ENCODE measurements at regions not wholly inside any gene's neighbourhood (a gene's known extent, or its start where the extent isn't known, plus 50 kb on each side); places are given as distances from the start of the nearest gene placed in this dataset.

DNA sequence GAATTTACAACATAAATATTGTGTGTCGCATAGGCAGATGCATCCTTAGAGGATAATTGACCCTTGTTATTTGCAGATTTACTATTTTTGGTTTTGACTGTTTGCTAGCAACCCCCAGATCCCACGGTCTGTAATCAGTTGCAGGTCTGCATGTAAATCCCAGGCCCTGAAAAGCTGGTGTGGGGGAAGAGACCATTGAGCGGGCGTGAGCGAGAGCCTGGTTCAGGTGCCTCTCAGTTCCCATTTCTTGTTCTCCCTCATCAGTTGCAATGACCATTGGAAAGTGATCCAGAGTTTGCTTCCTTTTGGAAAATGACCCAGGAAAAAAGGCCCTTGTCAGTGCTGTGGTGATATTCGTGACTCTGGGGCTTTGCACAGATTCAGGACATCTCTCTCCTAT is 238.9 kb downstream of the UACA start:
- Histone ChIP-seq H3F3A (ENCODE audit: control insufficient read depth, insufficient read depth) (no peaks in the 10 kb centered on the region), H3K4me1 (ENCODE audit: control insufficient read depth, low read length) (peaks cover 9% of the 10 kb centered on the region), H3K27me3 (ENCODE audit: control insufficient read depth, low read length) (peaks cover 36% of the 10 kb centered on the region), H3K9me2 (replicated peaks; ENCODE audit: control insufficient read depth, low read length) (no peaks in the 10 kb centered on the region), H3K27ac (ENCODE audit: low read depth, low read length) (no peak overlapping the region), H3K36me3 (ENCODE audit: control insufficient read depth, low read length) (no peaks in the 10 kb centered on the region), H3K4me3 (ENCODE audit: low read length) (no peak overlapping the region), H4K20me1 (ENCODE audit: control insufficient read depth, insufficient read depth, low read depth, low read length) (no peaks in the 10 kb centered on the region), H3K4me2 (ENCODE audit: low read length) (no peak overlapping the region), H3K79me2 (ENCODE audit: control insufficient read depth, low read length) (no peaks in the 10 kb centered on the region), H3K9me3 (ENCODE audit: control insufficient read depth, insufficient read depth, low read length) (no peaks in the 10 kb centered on the region)
- TF ChIP-seq, protein P1, sequence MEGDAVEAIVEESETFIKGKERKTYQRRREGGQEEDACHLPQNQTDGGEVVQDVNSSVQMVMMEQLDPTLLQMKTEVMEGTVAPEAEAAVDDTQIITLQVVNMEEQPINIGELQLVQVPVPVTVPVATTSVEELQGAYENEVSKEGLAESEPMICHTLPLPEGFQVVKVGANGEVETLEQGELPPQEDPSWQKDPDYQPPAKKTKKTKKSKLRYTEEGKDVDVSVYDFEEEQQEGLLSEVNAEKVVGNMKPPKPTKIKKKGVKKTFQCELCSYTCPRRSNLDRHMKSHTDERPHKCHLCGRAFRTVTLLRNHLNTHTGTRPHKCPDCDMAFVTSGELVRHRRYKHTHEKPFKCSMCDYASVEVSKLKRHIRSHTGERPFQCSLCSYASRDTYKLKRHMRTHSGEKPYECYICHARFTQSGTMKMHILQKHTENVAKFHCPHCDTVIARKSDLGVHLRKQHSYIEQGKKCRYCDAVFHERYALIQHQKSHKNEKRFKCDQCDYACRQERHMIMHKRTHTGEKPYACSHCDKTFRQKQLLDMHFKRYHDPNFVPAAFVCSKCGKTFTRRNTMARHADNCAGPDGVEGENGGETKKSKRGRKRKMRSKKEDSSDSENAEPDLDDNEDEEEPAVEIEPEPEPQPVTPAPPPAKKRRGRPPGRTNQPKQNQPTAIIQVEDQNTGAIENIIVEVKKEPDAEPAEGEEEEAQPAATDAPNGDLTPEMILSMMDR (IDR thresholded peaks at IDR 0.05; ENCODE audit: low read depth, low read length, poor library complexity, severe bottlenecking) = no peak
- no peak for TF ChIP-seq EZH2phosphoT487 (IDR thresholded peaks at IDR 0.05; ENCODE audit: borderline replicate concordance, low read length)

DNA sequence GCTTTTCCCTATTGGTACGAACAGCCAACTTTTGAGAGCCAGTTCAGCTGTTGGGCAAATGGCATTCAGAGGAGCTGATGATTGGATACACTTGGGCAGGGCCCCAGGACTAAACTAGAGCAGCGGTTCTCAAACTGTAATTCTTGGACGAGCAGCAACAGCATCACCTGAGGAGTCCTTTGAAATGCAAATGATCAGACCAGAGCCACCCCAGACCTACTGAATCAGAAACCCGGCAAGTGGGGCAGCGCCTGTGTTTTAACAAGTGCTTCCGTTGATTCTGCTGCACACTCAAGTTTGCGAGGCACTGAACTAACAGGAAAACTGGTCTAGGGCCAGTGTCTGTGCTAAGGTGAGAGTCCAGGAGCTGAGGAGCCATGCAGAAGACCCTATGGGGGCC is 239.7 kb downstream of the UACA start:
- Histone ChIP-seq H3K9me3 (ENCODE audit: control insufficient read depth, insufficient read depth, low read length) (no peaks in the 10 kb centered on the region), H3F3A (ENCODE audit: control insufficient read depth, insufficient read depth) (no peaks in the 10 kb centered on the region), H3K4me2 (ENCODE audit: low read length) (no peak overlapping the region), H3K27ac (ENCODE audit: low read depth, low read length) (no peak overlapping the region), H3K79me2 (ENCODE audit: control insufficient read depth, low read length) (no peaks in the 10 kb centered on the region), H3K4me3 (ENCODE audit: low read length) (no peak overlapping the region), H3K27me3 (ENCODE audit: control insufficient read depth, low read length) (peaks cover 38% of the 10 kb centered on the region), H3K36me3 (ENCODE audit: control insufficient read depth, low read length) (no peaks in the 10 kb centered on the region), H3K9me2 (replicated peaks; ENCODE audit: control insufficient read depth, low read length) (no peaks in the 10 kb centered on the region), H3K4me1 (ENCODE audit: control insufficient read depth, low read length) (peaks cover 8% of the 10 kb centered on the region), H4K20me1 (ENCODE audit: control insufficient read depth, insufficient read depth, low read depth, low read length) (no peaks in the 10 kb centered on the region)
- TF ChIP-seq, protein P1 (IDR thresholded peaks at IDR 0.05; ENCODE audit: low read depth, low read length, poor library complexity, severe bottlenecking) = no peak
- no peak for TF ChIP-seq EZH2phosphoT487 (IDR thresholded peaks at IDR 0.05; ENCODE audit: borderline replicate concordance, low read length)

DNA sequence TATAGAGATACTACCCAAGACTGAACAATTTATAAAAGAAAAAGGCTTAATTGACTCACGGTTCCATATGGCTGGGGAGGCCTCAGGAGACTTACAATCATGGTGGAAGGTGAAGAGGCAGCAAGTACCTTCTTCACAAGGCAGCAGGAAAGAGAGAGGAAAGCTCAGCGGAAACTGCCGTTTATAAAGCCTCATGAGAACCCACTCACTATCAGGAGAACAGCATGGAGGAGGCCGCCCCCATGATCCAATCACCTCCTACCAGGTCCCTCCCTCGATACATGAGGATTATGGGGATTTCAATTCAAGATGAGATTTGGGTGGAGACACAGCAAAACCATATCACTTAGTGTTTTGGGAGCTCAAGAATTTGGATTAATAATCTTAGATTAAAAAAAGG is 240.2 kb downstream of the UACA start:
- Histone ChIP-seq H4K20me1 (ENCODE audit: control insufficient read depth, insufficient read depth, low read depth, low read length) (no peaks in the 10 kb centered on the region), H3K27ac (ENCODE audit: low read depth, low read length) (no peak overlapping the region), H3K27me3 (ENCODE audit: control insufficient read depth, low read length) (peaks cover 41% of the 10 kb centered on the region), H3K4me1 (ENCODE audit: control insufficient read depth, low read length) (peaks cover 4% of the 10 kb centered on the region), H3K9me3 (ENCODE audit: control insufficient read depth, insufficient read depth, low read length) (no peaks in the 10 kb centered on the region), H3K9me2 (replicated peaks; ENCODE audit: control insufficient read depth, low read length) (no peaks in the 10 kb centered on the region), H3K4me2 (ENCODE audit: low read length) (no peak overlapping the region), H3K4me3 (ENCODE audit: low read length) (no peak overlapping the region), H3K79me2 (ENCODE audit: control insufficient read depth, low read length) (no peaks in the 10 kb centered on the region), H3F3A (ENCODE audit: control insufficient read depth, insufficient read depth) (no peaks in the 10 kb centered on the region), H3K36me3 (ENCODE audit: control insufficient read depth, low read length) (no peaks in the 10 kb centered on the region)
- no peak for TF ChIP-seq EZH2phosphoT487 (IDR thresholded peaks at IDR 0.05; ENCODE audit: borderline replicate concordance, low read length)
- TF ChIP-seq, protein P1 (IDR thresholded peaks at IDR 0.05; ENCODE audit: low read depth, low read length, poor library complexity, severe bottlenecking) = no peak
